Erythroblast (primary cell): ENCODE measurements at regions not wholly inside any gene's neighbourhood (a gene's known extent, or its start where the extent isn't known, plus 50 kb on each side); places are given as distances from the start of the nearest gene placed in this dataset.

Source experiments
- GATA1 ChIP-seq: IDR thresholded peaks from 2 replicates; pipeline ENCODE4 v1.6.1; 2011; ENCODE audit warnings: low read depth, mild to moderate bottlenecking, control low read depth, low read length, moderate library complexity
- POLR2A ChIP-seq: IDR thresholded peaks from 2 replicates; pipeline ENCODE4 v1.6.1; 2011; ENCODE audit warnings: mild to moderate bottlenecking, low read length

DNA sequence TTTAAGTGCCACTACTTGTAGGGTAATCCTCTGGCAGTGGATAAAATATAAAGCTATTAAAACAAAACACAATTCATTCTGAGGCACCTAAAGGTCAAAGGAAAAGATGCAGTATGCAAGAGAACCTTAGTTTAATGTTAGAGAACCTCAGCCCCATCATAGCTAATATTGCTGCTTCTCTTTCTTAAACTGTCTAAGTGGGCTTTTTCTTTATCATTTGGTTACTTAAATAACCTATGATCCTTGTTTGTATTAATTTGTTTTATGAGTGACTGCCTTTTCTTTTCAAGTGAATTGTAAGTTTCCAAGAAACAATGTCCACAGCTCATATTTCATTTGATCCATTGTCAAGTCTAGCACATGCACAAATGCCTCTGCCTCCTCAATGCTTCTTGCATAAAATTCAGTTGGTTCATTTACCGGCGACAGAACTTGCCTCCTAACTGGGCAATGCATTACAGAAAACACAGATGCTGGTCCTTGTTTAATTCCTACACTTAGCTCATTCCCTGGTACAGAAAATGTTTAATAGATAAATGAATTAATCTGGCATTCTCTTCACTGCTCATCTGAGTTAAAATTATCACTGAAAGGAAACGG lies 1049.8 kb downstream of the OLFM4 start:
- TF ChIP-seq POLR2A (no peak), GATA1 (no peak)
